Suprapubic skin (tissue), 4 donors: ENCODE measurements at regions not wholly inside any gene's neighbourhood (a gene's known extent, or its start where the extent isn't known, plus 50 kb on each side); places are given as distances from the start of the nearest gene placed in this dataset.

Source experiments
- CTCF ChIP-seq, 2 donors: fragments of 200-600 bp in 1 of 2; fragments of 450-650 bp in 1 of 2; sonication (generic) in 1 of 2; IDR thresholded peaks; one replicate each; pipeline ENCODE4 v1.5.1; 2016 to 2019; ENCODE audit warnings: antibody characterized with exemption in 2 of 2, mild to moderate bottlenecking in 1 of 2, moderate library complexity in 1 of 2
- EP300 ChIP-seq: sonication (generic); formaldehyde crosslinking; IDR thresholded peaks from one replicate; pipeline ENCODE4 v1.6.1; 2017; ENCODE audit warnings: antibody characterized with exemption
- POLR2A ChIP-seq, 2 donors: fragments of 450-650 bp; IDR thresholded peaks; one replicate each; pipeline ENCODE4 v1.6.1; 2017; ENCODE audit warnings: antibody characterized with exemption in 2 of 2, mild to moderate bottlenecking in 2 of 2, moderate library complexity in 2 of 2
- POLR2AphosphoS5 ChIP-seq, 3 donors: sonication (generic); formaldehyde crosslinking; IDR thresholded peaks; one replicate each; pipeline ENCODE4 v1.6.1; 2017; ENCODE audit warnings: antibody characterized with exemption in 3 of 3

- no peak for TF ChIP-seq CTCF (IDR thresholded peaks at IDR 0.05)
- no peak for TF ChIP-seq POLR2A (IDR thresholded peaks at IDR 0.05)
- no peak for TF ChIP-seq POLR2AphosphoS5 (IDR thresholded peaks at IDR 0.05)
- no peak for TF ChIP-seq EP300
Observed at GRCh38 chr3:105222568-105223093, 144.1 kb upstream of the ALCAM start.
